Panc1 (cell line): ENCODE measurements at regions not wholly inside any gene's neighbourhood (a gene's known extent, or its start where the extent isn't known, plus 50 kb on each side); places are given as distances from the start of the nearest gene placed in this dataset.
"Not testable (repeated sequence)": the region's sequence is repeated elsewhere in the genome, so short reads cannot be mapped to it uniquely, and the experiment has no call there.

Source experiments
- ATAC-seq: fragments of 200-7000 bp; cut with Tn5 transposase; 2 replicates; pipeline ENCODE4 v1.9.1; 2020; ENCODE audit warnings: mild to moderate bottlenecking, moderate library complexity
- BruUV-seq: library from RNA; stranded (reverse); fragments of 400-500 nt; replicated peaks from 2 replicates; lab custom pipeline; 2021; lab: Mats Ljungman, UMichigan
- CTCF ChIA-PET: fragments of 300-600 bp; sonication (Branson Sonifier 250); formaldehyde crosslinking; loops from one replicate; lab custom pipeline; 2022; ENCODE audit warnings: antibody characterized with exemption; lab: Charles Lee
- POLR2A ChIA-PET: fragments of 300-600 bp; sonication (Branson Sonifier 250); formaldehyde crosslinking; loops from one replicate; lab custom pipeline; 2022; ENCODE audit warnings: antibody characterized with exemption; lab: Charles Lee
- DNase-seq: peaks from one replicate; pipeline ENCODE4 v3.0.0-alpha.2; 2010; ENCODE audit warnings: low read depth, low spot score
- H3K27ac ChIP-seq: 2 replicates; pipeline ENCODE4 v1.5.1; 2011; ENCODE audit warnings: mild to moderate bottlenecking, low read length, inconsistent platforms
- H3K27me3 ChIP-seq: fragments of 200-500 bp; sonication (Bioruptor generic); 2 replicates; pipeline ENCODE4 v1.6.0; 2014; ENCODE audit warnings: low read length, inconsistent platforms; ENCODE audit not compliant: control insufficient read depth, insufficient read depth
- H3K36me3 ChIP-seq: fragments of 200-500 bp; sonication (Bioruptor generic); 2 replicates; pipeline ENCODE4 v1.5.1; 2014; ENCODE audit warnings: inconsistent platforms, mild to moderate bottlenecking, low read length, moderate library complexity; ENCODE audit not compliant: control insufficient read depth, insufficient read depth
- H3K4me1 ChIP-seq: 2 replicates; pipeline ENCODE4 v1.5.1; 2011; ENCODE audit warnings: inconsistent platforms, mild to moderate bottlenecking, low read length, moderate library complexity; ENCODE audit not compliant: control insufficient read depth, insufficient read depth
- H3K4me3 ChIP-seq, 2 experiments: 2 replicates each; pipeline ENCODE4 v1.5.1; 2011 to 2012; ENCODE audit warnings: low read depth in 2 of 2, low read length in 2 of 2, mild to moderate bottlenecking in 2 of 2, inconsistent platforms in 1 of 2, moderate library complexity in 1 of 2
- H3K9me3 ChIP-seq: fragments of 200-500 bp; sonication (Bioruptor generic); 2 replicates; pipeline ENCODE4 v1.5.1; 2014; ENCODE audit warnings: low read depth, mild to moderate bottlenecking, inconsistent platforms, low read length, moderate library complexity; ENCODE audit not compliant: control insufficient read depth, insufficient read depth
- POLR2AphosphoS5 ChIP-seq: IDR thresholded peaks from 2 replicates; pipeline ENCODE4 v1.6.1; 2012; ENCODE audit warnings: mild to moderate bottlenecking, low read depth, low read length, moderate library complexity
- SIN3A ChIP-seq: IDR thresholded peaks from 2 replicates; pipeline ENCODE4 v1.6.1; 2012; ENCODE audit warnings: low read depth, mild to moderate bottlenecking, low read length, moderate library complexity, borderline replicate concordance; ENCODE audit not compliant: insufficient read depth
- TCF7L2 ChIP-seq: IDR thresholded peaks from 2 replicates; pipeline ENCODE4 v1.6.1; 2011; ENCODE audit warnings: mild to moderate bottlenecking, low read depth, low read length, inconsistent platforms
- in situ Hi-C: cut with HindIII; loops from 2 replicates; pipeline ENCODE4 v1.10.0; 2016; ENCODE audit warnings: low sequenced_read_pairs, low pct_unique_long_range_greater_than_20kb
- intact Hi-C: fragments of 100-400 bp; cut with micrococcal nuclease; formaldehyde crosslinking; loops from one replicate; pipeline ENCODE4 v1.10.0; 2022; ENCODE audit not compliant: unreplicated experiment
- TF ChIP-seq, protein P1 (sequence below), 2 experiments: IDR thresholded peaks; 2 replicates each; pipeline ENCODE4 v1.6.1; 2011 to 2012; ENCODE audit warnings: low read depth in 2 of 2, control low read depth in 1 of 2, low read length in 1 of 2, mild to moderate bottlenecking in 1 of 2, moderate library complexity in 1 of 2; ENCODE audit not compliant: insufficient read depth in 1 of 2
- TF ChIP-seq, protein P2 (sequence below): fragments of 450-650 bp; IDR thresholded peaks from 2 replicates; pipeline ENCODE4 v1.5.1; 2017; ENCODE audit warnings: mild to moderate bottlenecking

GRCh38 chr19:30263830-30264381 lies 108.3 kb upstream of the ZNF536 start:
- ChIA-PET CTCF (no interaction called here), POLR2A (interaction anchor here (0.7 kb wide), 1 partner anchor 39 kb away, joined by 3 read pairs; no protein-coding TSS in a partner anchor)
- H3K36me3 ChIP-seq = no peaks in the 10 kb centered on the region
- BruUV-seq = no TSS peak
- in situ Hi-C loops (no loop called here), intact Hi-C loops (no loop called here)
- no peak for DNase-seq
- H3K4me3 ChIP-seq = no peak overlapping the region
- no peaks in the 10 kb centered on the region for H3K4me1 ChIP-seq
- no peak for ATAC-seq
- H3K9me3 ChIP-seq = no peaks in the 10 kb centered on the region
- TF ChIP-seq, protein P1, sequence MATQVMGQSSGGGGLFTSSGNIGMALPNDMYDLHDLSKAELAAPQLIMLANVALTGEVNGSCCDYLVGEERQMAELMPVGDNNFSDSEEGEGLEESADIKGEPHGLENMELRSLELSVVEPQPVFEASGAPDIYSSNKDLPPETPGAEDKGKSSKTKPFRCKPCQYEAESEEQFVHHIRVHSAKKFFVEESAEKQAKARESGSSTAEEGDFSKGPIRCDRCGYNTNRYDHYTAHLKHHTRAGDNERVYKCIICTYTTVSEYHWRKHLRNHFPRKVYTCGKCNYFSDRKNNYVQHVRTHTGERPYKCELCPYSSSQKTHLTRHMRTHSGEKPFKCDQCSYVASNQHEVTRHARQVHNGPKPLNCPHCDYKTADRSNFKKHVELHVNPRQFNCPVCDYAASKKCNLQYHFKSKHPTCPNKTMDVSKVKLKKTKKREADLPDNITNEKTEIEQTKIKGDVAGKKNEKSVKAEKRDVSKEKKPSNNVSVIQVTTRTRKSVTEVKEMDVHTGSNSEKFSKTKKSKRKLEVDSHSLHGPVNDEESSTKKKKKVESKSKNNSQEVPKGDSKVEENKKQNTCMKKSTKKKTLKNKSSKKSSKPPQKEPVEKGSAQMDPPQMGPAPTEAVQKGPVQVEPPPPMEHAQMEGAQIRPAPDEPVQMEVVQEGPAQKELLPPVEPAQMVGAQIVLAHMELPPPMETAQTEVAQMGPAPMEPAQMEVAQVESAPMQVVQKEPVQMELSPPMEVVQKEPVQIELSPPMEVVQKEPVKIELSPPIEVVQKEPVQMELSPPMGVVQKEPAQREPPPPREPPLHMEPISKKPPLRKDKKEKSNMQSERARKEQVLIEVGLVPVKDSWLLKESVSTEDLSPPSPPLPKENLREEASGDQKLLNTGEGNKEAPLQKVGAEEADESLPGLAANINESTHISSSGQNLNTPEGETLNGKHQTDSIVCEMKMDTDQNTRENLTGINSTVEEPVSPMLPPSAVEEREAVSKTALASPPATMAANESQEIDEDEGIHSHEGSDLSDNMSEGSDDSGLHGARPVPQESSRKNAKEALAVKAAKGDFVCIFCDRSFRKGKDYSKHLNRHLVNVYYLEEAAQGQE (IDR thresholded peaks at IDR 0.05; ENCODE audit: insufficient read depth in 1 of 2, low read depth in 2 of 2, low read length in 1 of 2) = no peak
- peaks cover 32% of the 10 kb centered on the region for H3K27me3 ChIP-seq
- no peak overlapping the region for H3K27ac ChIP-seq

GRCh38 chr19:30265918-30266317 lies 106.3 kb upstream of the ZNF536 start:
- ChIA-PET CTCF (interaction anchor here (0.6 kb wide), 1 partner anchor 34 kb away, joined by 7 read pairs; no protein-coding TSS in a partner anchor), POLR2A (interaction anchor here (0.6 kb wide), 1 partner anchor 346 kb away, joined by 3 read pairs; no protein-coding TSS in a partner anchor)
- H3K9me3 ChIP-seq, BruUV-seq, H3K4me3 ChIP-seq, intact Hi-C loops, H3K36me3 ChIP-seq, DNase-seq, H3K4me1 ChIP-seq, ATAC-seq, H3K27ac ChIP-seq, in situ Hi-C loops: not testable (repeated sequence)
- H3K27me3 ChIP-seq = peaks cover 35% of the 10 kb centered on the region

- intact Hi-C loops = no loop called here
- BruUV-seq = no TSS peak
- Histone ChIP-seq H3K4me3 (no peak overlapping the region), H3K36me3 (no peaks in the 10 kb centered on the region), H3K27me3 (peaks cover 34% of the 10 kb centered on the region), H3K9me3 (no peaks in the 10 kb centered on the region), H3K4me1 (no peaks in the 10 kb centered on the region), H3K27ac (no peak overlapping the region)
- DNase-seq (no peak), ATAC-seq (no peak)
- ChIA-PET CTCF (no interaction called here), POLR2A (no interaction called here)
- TF ChIP-seq, protein P2, sequence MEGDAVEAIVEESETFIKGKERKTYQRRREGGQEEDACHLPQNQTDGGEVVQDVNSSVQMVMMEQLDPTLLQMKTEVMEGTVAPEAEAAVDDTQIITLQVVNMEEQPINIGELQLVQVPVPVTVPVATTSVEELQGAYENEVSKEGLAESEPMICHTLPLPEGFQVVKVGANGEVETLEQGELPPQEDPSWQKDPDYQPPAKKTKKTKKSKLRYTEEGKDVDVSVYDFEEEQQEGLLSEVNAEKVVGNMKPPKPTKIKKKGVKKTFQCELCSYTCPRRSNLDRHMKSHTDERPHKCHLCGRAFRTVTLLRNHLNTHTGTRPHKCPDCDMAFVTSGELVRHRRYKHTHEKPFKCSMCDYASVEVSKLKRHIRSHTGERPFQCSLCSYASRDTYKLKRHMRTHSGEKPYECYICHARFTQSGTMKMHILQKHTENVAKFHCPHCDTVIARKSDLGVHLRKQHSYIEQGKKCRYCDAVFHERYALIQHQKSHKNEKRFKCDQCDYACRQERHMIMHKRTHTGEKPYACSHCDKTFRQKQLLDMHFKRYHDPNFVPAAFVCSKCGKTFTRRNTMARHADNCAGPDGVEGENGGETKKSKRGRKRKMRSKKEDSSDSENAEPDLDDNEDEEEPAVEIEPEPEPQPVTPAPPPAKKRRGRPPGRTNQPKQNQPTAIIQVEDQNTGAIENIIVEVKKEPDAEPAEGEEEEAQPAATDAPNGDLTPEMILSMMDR = no peak
- no peak for TF ChIP-seq SIN3A
- no peak for TF ChIP-seq POLR2AphosphoS5
- no peak for TF ChIP-seq TCF7L2
- TF ChIP-seq, protein P1 (IDR thresholded peaks at IDR 0.05; ENCODE audit: insufficient read depth in 1 of 2, low read depth in 2 of 2, low read length in 1 of 2) = no peak
- in situ Hi-C loops = no loop called here
Observed at GRCh38 chr19:30266687-30267086, 105.5 kb upstream of the ZNF536 start.
